Nucleus accumbens (tissue), 56 donors: ENCODE measurements at regions not wholly inside any gene's neighbourhood (a gene's known extent, or its start where the extent isn't known, plus 50 kb on each side); places are given as distances from the start of the nearest gene placed in this dataset.
"Not testable (repeated sequence)": the region's sequence is repeated elsewhere in the genome, so short reads cannot be mapped to it uniquely, and the experiment has no call there.

Experiments
- DNase-seq, 56 donors: peaks; one replicate each; lab custom pipeline; 2025; lab: John Stamatoyannopoulos, UW

- DNase-seq, result not testable (repeated sequence)
These were observed 105.0 kb upstream of the HMX1 start for GRCh38 chr4:8976466-8977128.

- not testable (repeated sequence) for DNase-seq
These were observed 101.0 kb upstream of the HMX1 start for GRCh38 chr4:8972635-8973034.

- not testable (repeated sequence) for DNase-seq
These were observed 94.3 kb upstream of the HMX1 start for GRCh38 chr4:8965896-8966295.

- DNase-seq, result peak in 1 of 56 donors; percentile 4
These were observed 92.7 kb upstream of the HMX1 start for GRCh38 chr4:8964201-8964788.

- not testable (repeated sequence) for DNase-seq
These were observed 91.9 kb upstream of the HMX1 start for GRCh38 chr4:8963533-8963932.

GRCh38 chr4:8961343-8961742, 89.7 kb upstream of the HMX1 start:
- peak in 41 of 56 donors; percentile 1 to 77 (median 13) for DNase-seq

- DNase-seq, result not testable (repeated sequence)
These were observed 87.8 kb upstream of the HMX1 start for GRCh38 chr4:8959471-8959870.

- DNase-seq, result not testable (repeated sequence)
These were observed 82.4 kb upstream of the HMX1 start for GRCh38 chr4:8954001-8954400.

DNA sequence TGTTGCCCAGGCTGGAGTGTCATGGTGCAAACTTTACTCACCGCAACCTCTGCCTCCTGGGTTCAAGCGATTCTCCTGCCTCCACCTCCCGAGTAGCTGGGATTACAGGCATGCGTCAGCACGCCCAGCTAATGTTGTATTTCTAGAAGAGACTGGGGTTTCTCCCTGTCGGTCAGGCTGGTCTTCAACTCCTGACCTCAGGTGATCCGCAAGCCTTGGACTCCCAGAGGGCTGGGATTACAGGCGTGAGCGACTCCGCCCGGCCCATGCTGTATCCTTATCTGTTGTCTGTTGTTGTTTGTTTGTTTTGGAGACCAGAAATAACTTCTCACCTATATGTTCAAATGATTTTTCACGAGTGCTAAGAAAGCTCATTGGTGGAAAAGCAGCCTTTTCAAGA, 81.2 kb upstream of the HMX1 start:
- DNase-seq, result not testable (repeated sequence)

- not testable (repeated sequence) for DNase-seq
These were observed 80.5 kb upstream of the HMX1 start for GRCh38 chr4:8952109-8952508.

DNA sequence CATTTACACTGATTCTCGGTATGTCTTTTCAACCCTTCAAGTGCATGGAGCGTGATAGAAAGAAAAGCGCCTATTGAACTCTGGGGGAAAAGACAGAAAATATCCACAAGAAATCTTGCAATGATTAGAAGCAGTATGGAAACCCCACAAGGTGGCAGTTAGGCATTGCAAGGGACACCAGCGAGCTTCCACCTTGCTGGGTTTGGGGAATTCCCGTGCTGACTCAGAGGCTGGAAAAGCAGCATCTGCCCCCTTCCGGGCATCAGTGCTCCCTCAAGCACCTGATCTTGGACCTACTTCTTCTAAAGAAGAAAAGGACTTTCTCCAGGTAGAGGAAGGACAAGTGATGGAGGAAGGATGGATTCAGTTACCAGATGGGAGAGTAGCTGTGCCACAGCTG, 73.9 kb upstream of the HMX1 start:
- DNase-seq, result not testable (repeated sequence)

DNA sequence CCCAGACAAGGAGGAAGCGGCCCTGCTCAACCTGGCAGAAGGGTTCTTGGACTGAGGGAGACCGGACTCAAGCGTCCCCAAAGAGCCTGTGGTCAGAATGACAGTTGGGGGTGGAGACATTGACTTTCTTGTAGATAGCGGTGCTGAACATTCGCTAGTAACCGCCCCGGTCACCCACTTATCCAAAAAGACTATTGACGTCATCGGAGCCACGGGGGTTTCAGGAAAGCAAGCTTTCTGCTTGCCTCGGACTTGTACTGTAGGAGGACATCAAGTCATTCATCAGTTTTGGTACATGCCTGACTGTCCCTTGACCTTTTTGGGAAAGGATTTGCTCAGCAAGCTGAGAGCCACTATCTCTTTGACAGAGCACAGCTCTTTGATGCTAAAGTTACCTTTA, 71.7 kb upstream of the HMX1 start:
- DNase-seq, result not testable (repeated sequence)

GRCh38 chr4:8942088-8942487, 70.4 kb upstream of the HMX1 start:
- DNase-seq, result not testable (repeated sequence)

- not testable (repeated sequence) for DNase-seq
These were observed 69.8 kb upstream of the HMX1 start for GRCh38 chr4:8941492-8941805.

DNA sequence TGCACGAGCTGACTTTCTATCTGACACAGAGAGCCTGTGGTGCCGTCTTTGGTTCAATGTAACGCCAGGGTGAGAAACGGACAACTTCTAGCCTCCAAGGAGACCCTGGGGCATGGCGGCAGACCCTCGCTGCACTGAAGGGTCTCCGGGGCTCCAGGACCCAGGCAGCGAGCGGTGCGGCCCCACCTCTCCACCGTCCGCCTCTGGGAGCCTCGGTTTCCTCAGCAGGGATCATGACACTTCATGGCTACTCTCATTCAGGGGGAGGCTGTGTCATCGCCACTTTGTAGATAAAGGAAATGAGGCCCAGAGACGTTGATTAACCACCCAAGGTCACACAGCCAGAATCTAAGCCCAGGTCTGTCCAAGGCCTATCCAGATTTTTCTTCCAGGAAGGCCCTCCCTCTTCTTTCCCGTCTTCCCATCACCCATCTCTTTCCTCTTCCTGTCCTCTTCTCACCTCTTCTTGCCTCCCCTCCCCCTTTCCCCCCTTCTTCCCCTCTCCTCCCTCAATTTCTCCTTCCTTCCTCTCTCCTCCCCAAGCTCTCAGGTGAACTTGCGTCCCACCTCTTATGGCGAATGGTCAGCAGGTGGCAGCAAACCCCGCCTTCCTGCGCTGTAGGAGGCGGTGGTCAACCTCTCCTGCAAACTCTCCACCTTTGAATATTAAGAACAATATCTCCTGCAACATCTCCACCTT, 69.3 kb upstream of the HMX1 start:
- no peak for DNase-seq

DNA sequence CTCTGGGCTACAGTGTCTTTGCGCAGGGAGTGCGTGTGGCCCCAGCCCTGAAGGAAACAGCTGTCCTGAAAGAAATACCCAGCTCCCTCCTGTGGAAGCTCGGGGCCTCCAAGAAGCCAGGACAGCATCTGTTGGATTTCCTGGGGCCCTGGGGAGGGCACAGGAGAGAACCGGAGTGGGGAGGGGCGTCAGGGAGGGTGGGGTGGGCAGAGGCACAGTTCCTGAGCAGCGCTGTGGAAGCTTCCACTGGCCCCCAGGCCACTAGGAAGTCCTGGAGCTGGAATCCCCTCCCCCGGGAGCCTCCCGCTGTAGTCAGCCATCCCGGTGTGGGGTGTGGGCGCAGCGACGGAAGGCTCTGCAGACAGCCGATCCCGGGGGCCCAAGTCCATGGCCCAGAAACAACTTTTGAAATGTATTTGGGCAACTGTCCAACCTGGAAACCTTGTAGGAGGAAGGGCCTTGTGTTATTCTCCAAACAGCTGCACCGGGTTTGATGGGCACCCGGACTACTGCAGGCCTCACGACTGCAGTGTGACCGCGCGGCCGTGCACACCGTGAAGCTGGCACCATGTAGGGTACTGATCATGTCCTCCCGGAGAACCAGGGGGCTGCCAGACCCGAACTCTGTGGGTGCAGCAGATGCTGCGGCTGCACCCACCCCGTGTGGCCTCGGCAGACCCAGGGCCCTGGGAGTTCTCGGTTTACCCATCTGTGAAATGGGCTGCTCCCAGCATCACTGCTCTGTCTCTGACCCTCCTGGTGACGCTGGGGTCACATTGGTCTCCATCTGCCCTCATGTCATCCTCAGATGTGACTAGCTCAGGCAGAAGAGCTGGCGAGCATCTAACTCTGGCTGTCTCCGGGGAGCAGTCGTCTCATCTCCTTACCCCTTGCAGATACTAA, 68.5 kb upstream of the HMX1 start:
- DNase-seq, result no peak

DNA sequence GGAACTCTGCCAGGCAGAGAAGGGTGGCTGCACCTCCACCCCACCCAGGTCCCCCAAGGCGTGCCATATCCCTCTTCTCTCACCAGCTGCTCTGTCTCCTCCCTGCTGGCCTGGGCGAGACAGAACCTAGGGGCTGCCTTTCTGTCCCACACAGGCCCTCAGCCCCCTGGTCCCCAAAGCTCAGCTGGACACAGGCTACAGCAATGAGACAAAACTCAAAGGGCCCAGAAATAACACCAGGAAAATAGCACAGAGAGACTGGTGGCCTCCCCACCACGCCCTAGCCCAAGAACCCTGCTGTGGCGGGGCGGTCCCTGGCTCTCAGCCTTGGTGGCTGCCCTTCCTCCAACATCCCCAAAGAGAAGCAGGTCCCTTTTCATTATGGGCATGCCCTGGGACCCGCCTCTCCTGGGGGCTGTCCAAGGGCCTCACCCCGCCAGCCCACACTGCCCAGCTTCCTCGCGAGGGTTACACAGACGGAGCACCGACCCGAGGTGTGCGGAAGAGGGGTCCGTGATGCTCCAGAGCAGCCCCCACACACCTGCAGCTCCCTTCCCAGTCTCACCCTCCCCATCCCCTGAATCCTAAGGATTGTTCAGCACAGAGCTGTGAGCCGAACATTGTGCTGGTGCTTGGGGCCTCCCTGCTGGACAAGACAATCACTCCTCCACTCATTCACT, 67.7 kb upstream of the HMX1 start:
- DNase-seq, result no peak

GRCh38 chr4:8938623-8939022, 67.0 kb upstream of the HMX1 start:
- no peak for DNase-seq

- DNase-seq, result no peak
These were observed 66.5 kb upstream of the HMX1 start for GRCh38 chr4:8938137-8938536.

- no peak for DNase-seq
These were observed 61.2 kb upstream of the HMX1 start for GRCh38 chr4:8932884-8933283.
